ENCODE measurements at regions not wholly inside any gene's neighbourhood (a gene's known extent, or its start where the extent isn't known, plus 50 kb on each side); places are given as distances from the start of the nearest gene placed in this dataset.

DNA sequence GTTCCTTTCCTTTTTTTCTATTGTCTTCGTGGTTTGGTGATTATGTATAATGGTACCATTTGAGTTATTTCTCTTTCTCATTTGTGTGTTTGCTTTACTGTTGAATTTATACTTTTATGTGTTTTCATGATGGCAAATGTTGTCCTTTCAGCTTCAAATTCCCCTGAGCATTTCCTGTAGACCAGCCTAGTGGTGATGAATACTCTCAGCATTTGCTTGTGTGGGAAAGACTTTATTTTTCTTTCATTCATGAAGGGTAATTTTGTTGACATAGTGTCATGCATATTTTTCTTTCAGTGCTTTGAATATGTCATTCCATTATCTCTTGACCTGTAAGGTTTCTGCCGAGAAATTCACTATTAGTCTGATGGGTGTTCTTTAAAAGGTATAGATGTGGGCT, 166.6 kb upstream of the GORAB start:
- TF ChIP-seq POLR2A (IDR thresholded peaks at IDR 0.05) = no peak
- TF ChIP-seq, protein P1, sequence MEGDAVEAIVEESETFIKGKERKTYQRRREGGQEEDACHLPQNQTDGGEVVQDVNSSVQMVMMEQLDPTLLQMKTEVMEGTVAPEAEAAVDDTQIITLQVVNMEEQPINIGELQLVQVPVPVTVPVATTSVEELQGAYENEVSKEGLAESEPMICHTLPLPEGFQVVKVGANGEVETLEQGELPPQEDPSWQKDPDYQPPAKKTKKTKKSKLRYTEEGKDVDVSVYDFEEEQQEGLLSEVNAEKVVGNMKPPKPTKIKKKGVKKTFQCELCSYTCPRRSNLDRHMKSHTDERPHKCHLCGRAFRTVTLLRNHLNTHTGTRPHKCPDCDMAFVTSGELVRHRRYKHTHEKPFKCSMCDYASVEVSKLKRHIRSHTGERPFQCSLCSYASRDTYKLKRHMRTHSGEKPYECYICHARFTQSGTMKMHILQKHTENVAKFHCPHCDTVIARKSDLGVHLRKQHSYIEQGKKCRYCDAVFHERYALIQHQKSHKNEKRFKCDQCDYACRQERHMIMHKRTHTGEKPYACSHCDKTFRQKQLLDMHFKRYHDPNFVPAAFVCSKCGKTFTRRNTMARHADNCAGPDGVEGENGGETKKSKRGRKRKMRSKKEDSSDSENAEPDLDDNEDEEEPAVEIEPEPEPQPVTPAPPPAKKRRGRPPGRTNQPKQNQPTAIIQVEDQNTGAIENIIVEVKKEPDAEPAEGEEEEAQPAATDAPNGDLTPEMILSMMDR (IDR thresholded peaks at IDR 0.05) = no peak
